Aorta (tissue), 5 donors: ENCODE measurements at regions not wholly inside any gene's neighbourhood (a gene's known extent, or its start where the extent isn't known, plus 50 kb on each side); places are given as distances from the start of the nearest gene placed in this dataset.
A peak's percentile ranks its signal among the peaks of the same experiment; 100 is the strongest.
"Not testable (repeated sequence)": the region's sequence is repeated elsewhere in the genome, so short reads cannot be mapped to it uniquely, and the experiment has no call there.

Experiments used
- ATAC-seq: fragments of 200-7000 bp; cut with Tn5 transposase; one replicate; pipeline ENCODE4 v1.9.1; 2022; ENCODE audit warnings: moderate library complexity; ENCODE audit not compliant: low FRiP score
- DNase-seq, 2 donors: peaks; one replicate each; pipeline ENCODE4 v3.0.0-alpha.2; 2020
- H3K27ac ChIP-seq, 2 donors: one replicate each; pipeline ENCODE4 v1.5.1; 2013; ENCODE audit warnings: low read length in 2 of 2, mild to moderate bottlenecking in 2 of 2, moderate library complexity in 2 of 2, control low read depth in 1 of 2, inconsistent platforms in 1 of 2, low read depth in 1 of 2
- H3K27me3 ChIP-seq, 2 donors: one replicate each; pipeline ENCODE4 v1.6.1; 2013; ENCODE audit warnings: control low read depth in 1 of 2, low read length in 1 of 2, mild to moderate bottlenecking in 1 of 2, moderate library complexity in 1 of 2; ENCODE audit not compliant: insufficient read depth in 2 of 2, control insufficient read depth in 1 of 2
- H3K36me3 ChIP-seq, 2 donors: one replicate each; pipeline ENCODE4 v1.6.1; 2013; ENCODE audit warnings: control low read depth in 1 of 2, low read length in 1 of 2, mild to moderate bottlenecking in 1 of 2; ENCODE audit not compliant: insufficient read depth in 2 of 2, control insufficient read depth in 1 of 2
- H3K4me1 ChIP-seq, 2 donors: one replicate each; pipeline ENCODE4 v1.6.1; 2013; ENCODE audit warnings: low read length in 2 of 2, control low read depth in 1 of 2, mild to moderate bottlenecking in 1 of 2, moderate library complexity in 1 of 2; ENCODE audit not compliant: insufficient read depth in 2 of 2, control insufficient read depth in 1 of 2
- H3K4me3 ChIP-seq, 2 donors: one replicate each; pipeline ENCODE4 v1.5.1; 2013; ENCODE audit warnings: low read length in 2 of 2, control low read depth in 1 of 2, mild to moderate bottlenecking in 1 of 2
- H3K9me3 ChIP-seq: one replicate; pipeline ENCODE4 v1.6.1; 2013; ENCODE audit warnings: mild to moderate bottlenecking, low read length; ENCODE audit not compliant: control insufficient read depth
- WGBS, 2 donors: extraction: QIAGEN DNeasy Blood & Tissue Kit; methylation state at CpG; one replicate each; pipeline ENCODE4 v1.1.7; 2013; 5-methylcytosine and 5-hydroxymethylcytosine counted together
- intact Hi-C, 2 donors: fragments of 100-400 bp; cut with DNase I; formaldehyde crosslinking; loops; one replicate each; pipeline versions ENCODE4 v1.14.2 to v1.15.0; 2022
- donor health status: healthy with polysubstance abuse.
- donor health status: Bipolar disorder and iron deficiency.
- donor health status: DM: no; HTN: no; CAD: no.
- donor health status: DM: no; HTN: no; CAD: no.
- donor health status: DM: yes; HTN: yes; CAD: no.

DNA sequence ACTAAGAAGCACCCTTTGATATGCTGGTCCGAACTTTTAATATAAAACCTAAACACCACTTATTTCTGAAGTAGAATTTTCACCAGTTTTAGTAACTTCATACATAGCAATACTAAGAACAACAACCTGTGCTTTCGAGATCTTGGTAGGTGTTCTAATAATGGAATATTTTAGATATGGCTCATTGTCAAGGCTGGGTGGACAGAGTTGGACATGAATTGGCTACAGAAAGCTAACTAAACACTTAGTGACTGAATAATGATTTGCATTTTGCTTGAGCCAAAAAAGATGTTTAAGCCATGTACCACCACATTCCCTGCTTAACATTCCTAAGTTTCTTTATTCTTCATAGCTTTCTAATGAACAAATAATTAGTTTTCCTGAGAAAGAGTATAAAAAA, 344.3 kb upstream of the SGCG start:
- DNase-seq: no peak
- Histone ChIP-seq H3K4me3 (no peak overlapping the region), H3K4me1 (no peaks in the 10 kb centered on the region), H3K27me3 (peaks cover 0 to 2% of the 10 kb centered on the region in 2 donors), H3K9me3 (no peaks in the 10 kb centered on the region), H3K27ac (no peak overlapping the region), H3K36me3 (no peaks in the 10 kb centered on the region)
- 37 to 46% methylated on average over 2 of the region's 2 CpGs for WGBS, 2 donors
- no peak for ATAC-seq
- intact Hi-C loops: no loop called here

DNA sequence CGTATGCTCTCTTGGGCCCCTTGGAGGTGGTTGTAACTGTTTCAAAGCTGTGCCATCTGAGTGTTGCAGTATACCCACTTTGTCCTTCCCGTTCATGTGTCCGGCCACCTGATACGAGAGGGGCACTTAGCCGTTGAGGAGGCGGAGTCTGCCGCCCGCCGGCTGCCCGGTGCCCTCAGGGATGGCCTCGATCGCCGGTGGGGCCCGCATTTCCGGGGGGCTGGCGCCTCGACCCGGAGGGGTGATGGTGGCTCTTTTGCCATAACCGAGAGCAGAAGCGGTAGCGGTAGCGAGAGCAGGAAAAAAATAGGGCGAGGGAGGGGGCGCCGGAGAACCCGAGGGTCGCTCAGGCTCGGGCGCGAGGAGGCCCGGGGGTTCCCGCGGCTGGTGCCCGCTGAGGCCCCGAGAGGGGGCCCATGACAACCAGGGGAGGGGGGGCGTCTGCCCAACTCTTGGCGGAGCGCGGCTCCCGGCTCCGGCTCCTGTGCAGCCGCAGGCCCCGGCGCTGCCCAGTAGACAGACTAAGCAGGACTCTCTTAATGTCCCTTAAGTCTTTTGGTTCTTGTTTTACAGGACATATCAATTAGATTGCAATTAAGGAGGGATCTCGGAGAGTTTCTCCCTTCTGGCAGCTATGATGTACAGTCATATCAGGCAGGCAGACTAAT, 342.7 kb upstream of the SGCG start:
- WGBS, 2 donors: 9 to 15% methylated on average over 37 to 45 of the region's 45 CpGs
- ATAC-seq (peak; percentile 64), DNase-seq (no peak)
- Histone ChIP-seq H3K27ac (no peak overlapping the region), H3K9me3 (peaks cover 2% of the 10 kb centered on the region), H3K4me3 (no peak overlapping the region), H3K27me3 (peaks cover 0 to 2% of the 10 kb centered on the region in 2 donors), H3K4me1 (no peaks in the 10 kb centered on the region), H3K36me3 (no peaks in the 10 kb centered on the region)
- intact Hi-C loops: no loop called here

DNA sequence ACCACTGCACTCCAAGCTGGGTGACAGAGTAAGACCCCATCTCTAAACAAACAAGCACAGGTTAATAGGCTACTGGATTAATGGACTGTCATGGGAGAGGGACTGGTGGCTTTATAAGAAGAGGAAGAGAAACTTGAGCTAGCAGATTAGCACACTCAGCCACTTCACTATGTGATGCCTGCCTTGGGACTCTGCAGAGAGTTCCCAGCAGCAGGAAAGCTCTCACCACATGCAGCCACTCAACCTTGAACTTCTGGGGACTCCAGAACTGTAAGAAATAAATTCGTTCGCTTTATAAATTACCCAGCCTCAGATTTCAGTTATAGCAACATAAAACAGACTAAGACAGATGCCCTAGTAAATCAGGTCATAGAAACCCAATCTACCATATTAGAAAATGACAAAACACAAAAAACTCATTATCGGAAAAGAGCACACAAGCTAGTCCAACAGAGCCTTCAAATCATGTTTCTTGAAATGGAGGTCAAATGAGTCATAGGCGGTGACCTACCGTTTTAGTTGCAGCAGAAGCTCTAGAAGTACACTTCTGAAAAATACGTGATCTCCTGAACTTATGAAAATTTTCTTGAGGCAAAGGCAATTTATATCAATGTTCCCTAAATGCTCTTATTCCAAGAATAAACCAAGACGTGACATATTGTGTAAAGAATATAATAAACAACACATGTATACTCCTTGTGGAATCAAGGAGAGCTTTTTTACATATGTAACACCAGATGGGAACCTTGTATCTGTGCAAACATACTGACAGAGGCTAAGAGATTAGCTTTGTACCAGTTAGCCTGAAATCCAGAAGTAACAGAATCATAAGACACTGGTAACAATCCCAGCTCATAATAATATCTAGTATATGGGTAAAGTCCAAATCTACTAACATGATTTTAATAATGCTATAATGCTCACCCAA, 340.9 kb upstream of the SGCG start:
- H3K9me3 ChIP-seq: peaks cover 2% of the 10 kb centered on the region
- peaks cover 0 to 2% of the 10 kb centered on the region in 2 donors for H3K27me3 ChIP-seq
- ATAC-seq (no peak), DNase-seq (no peak)
- no peaks in the 10 kb centered on the region for H3K36me3 ChIP-seq
- 82 to 87% methylated on average over 7 of the region's 7 CpGs for WGBS, 2 donors
- H3K4me1 ChIP-seq: no peaks in the 10 kb centered on the region
- intact Hi-C loops: no loop called here
- no peak overlapping the region for H3K4me3 ChIP-seq
- no peak overlapping the region for H3K27ac ChIP-seq

DNA sequence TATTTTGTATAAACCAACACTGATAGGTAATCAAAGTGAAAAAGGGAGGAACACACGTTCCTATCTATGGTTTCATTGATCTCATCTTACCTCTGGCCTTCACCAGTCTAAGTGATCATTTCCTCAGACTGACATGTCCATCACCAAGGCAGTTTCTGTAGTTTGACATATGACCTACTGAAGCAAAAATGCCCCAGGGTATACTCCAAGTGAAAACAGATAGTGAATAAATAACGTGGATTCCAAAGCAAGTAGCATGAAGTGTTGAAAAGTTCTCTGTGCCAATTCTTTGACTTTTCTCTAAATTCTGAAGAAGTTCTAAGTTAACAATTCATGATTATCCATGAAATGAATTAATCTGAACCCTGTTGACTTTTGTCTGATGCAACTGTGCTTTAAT, 334.2 kb upstream of the SGCG start:
- no peaks in the 10 kb centered on the region for H3K36me3 ChIP-seq
- H3K27me3 ChIP-seq: peaks cover 0 to 3% of the 10 kb centered on the region in 2 donors
- no peaks in the 10 kb centered on the region for H3K4me1 ChIP-seq
- ATAC-seq: no peak
- no peak overlapping the region for H3K27ac ChIP-seq
- H3K9me3 ChIP-seq: peaks cover 1% of the 10 kb centered on the region
- intact Hi-C loops: no loop called here
- no peak overlapping the region for H3K4me3 ChIP-seq
- DNase-seq: no peak
- 13 to 22% methylated on average over 2 of the region's 2 CpGs for WGBS, 2 donors

DNA sequence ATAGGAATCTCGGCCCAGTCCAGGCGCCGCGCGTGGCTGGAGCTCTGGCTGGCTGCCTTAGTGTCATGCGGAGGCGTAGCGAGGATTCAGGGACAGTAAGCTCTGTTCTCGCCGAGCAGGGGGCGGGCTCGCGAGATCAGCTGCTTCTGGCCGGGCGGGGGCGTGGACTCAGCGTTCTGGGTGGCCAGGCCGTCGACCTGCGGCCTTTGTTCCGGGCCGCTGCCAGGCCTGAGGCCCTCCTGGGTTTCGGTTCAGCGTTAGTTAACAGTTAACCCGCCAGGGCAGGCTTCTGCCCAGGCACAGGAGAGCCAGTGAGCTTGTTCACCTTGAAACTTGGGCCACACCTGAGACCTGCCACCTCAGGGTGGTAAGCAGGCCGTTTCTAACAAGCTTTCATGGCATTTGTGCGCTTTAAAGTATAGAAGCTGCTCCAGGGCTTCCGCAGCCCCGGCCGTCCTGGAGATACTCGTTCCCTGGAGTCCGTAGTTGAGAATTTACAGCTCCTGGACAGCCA, 332.2 kb upstream of the SGCG start:
- no peaks in the 10 kb centered on the region for H3K36me3 ChIP-seq
- intact Hi-C loops: no loop called here
- DNase-seq (no peak), ATAC-seq (no peak)
- H3K27ac ChIP-seq: no peak overlapping the region
- H3K4me3 ChIP-seq: no peak overlapping the region
- peaks cover 0 to 3% of the 10 kb centered on the region in 2 donors for H3K27me3 ChIP-seq
- no peaks in the 10 kb centered on the region for H3K4me1 ChIP-seq
- H3K9me3 ChIP-seq: no peaks in the 10 kb centered on the region
- WGBS, 2 donors: 64 to 75% methylated on average over 32 of the region's 32 CpGs

DNA sequence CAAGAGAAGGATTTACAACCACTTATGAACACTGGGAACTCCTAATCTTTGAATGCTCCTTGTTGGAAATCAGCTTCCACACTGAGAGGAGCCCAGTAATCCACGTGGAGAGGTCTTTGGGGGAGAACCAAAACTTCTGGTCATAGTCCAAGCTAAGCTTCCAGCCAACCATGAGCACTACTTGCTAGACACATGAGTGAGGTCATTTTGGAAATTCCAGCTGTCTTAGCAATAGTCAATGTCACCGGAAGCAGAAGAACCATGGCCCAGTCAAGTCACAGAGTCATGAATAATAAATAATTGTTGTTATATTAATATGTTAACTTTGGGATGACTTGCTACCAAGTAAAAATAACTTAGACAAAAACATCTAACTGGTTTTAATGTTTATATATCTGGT, 324.9 kb upstream of the SGCG start:
- no peak for DNase-seq
- H3K4me3 ChIP-seq: no peak overlapping the region
- H3K9me3 ChIP-seq: no peaks in the 10 kb centered on the region
- H3K36me3 ChIP-seq: no peaks in the 10 kb centered on the region
- H3K27me3 ChIP-seq: no peaks in the 10 kb centered on the region
- no peaks in the 10 kb centered on the region for H3K4me1 ChIP-seq
- intact Hi-C loops: no loop called here
- no peak for ATAC-seq
- 72% methylated on average over 2 of the region's 2 CpGs for WGBS, 2 donors
- H3K27ac ChIP-seq: no peak overlapping the region

DNA sequence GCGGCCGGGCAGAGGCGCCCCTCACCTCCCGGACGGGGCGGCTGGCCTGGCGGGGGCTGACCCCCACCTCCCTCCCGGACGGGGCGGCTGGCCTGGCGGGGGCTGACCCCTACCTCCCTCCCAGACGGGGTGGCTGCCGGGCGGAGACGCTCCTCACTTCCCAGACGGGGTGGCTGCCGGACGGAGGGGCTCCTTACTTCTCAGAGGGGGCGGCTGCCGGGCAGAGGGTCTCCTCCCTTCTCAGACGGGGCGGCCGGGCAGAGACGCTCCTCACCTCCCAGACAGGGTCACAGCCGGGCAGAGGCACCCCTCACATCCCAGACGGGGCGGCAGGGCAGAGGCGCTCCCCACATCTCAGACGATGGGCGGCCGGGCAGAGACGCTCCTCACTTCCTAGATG, 321.8 kb upstream of the SGCG start:
- intact Hi-C loops, H3K4me3 ChIP-seq, H3K27ac ChIP-seq, DNase-seq, H3K9me3 ChIP-seq, H3K27me3 ChIP-seq, ATAC-seq, H3K4me1 ChIP-seq, H3K36me3 ChIP-seq: not testable (repeated sequence)
- WGBS, 2 donors: 93 to 95% methylated on average over 8 to 25 of the region's 32 CpGs

DNA sequence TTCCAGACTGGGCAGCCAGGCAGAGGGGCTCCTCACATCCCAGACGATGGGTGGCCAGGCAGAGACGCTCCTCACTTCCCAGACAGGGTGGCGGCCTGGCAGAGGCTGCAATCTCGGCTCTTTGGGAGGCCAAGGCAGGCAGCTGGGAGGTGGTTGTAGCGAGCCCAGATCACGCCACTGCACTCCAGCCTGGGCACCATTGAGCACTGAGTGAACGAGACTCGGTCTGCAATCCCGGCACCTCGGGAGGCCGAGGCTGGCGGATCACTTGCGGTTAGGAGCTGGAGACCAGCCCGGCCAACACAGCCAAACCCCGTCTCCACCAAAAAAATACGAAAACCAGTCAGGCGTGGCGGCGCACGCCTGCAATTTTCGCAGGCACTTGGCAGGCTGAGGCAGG, 321.4 kb upstream of the SGCG start:
- DNase-seq, H3K27ac ChIP-seq, H3K36me3 ChIP-seq, ATAC-seq, H3K4me1 ChIP-seq, intact Hi-C loops, H3K27me3 ChIP-seq, H3K4me3 ChIP-seq, H3K9me3 ChIP-seq: not testable (repeated sequence)
- WGBS, 2 donors: 95% methylated on average over 21 of the region's 21 CpGs
